HEK293T (cell line): ENCODE measurements at regions not wholly inside any gene's neighbourhood (a gene's known extent, or its start where the extent isn't known, plus 50 kb on each side); places are given as distances from the start of the nearest gene placed in this dataset.

Experiments
- ARNT ChIP-seq: fragments of 450-650 bp; IDR thresholded peaks from 2 replicates; pipeline ENCODE4 v1.6.1; 2017; ENCODE audit warnings: mild to moderate bottlenecking
- BHLHE40 ChIP-seq: fragments of 450-650 bp; IDR thresholded peaks from 2 replicates; pipeline ENCODE4 v1.6.1; 2016; ENCODE audit warnings: mild to moderate bottlenecking, moderate library complexity, borderline replicate concordance
- FOXK2 ChIP-seq: fragments of 450-650 bp; IDR thresholded peaks from 2 replicates; pipeline ENCODE4 v1.6.1; 2016; ENCODE audit warnings: mild to moderate bottlenecking
- FOXM1 ChIP-seq: fragments of 450-650 bp; IDR thresholded peaks from 2 replicates; pipeline ENCODE4 v1.6.1; 2017; ENCODE audit warnings: mild to moderate bottlenecking, borderline replicate concordance
- HDGF ChIP-seq: fragments of 450-650 bp; IDR thresholded peaks from 2 replicates; pipeline ENCODE4 v1.6.1; 2017; ENCODE audit warnings: antibody characterized with exemption, borderline replicate concordance
- L3MBTL2 ChIP-seq: fragments of 450-650 bp; conservative IDR thresholded peaks from 2 replicates; pipeline ENCODE4 v1.6.1; 2016; ENCODE audit warnings: mild to moderate bottlenecking
- LEF1 ChIP-seq: fragments of 450-650 bp; IDR thresholded peaks from 2 replicates; pipeline ENCODE4 v1.6.1; 2017; ENCODE audit warnings: mild to moderate bottlenecking, borderline replicate concordance
- NFRKB ChIP-seq: fragments of 450-650 bp; IDR thresholded peaks from 2 replicates; pipeline ENCODE4 v1.6.1; 2016; ENCODE audit warnings: mild to moderate bottlenecking, moderate library complexity
- SP1 ChIP-seq: fragments of 450-650 bp; IDR thresholded peaks from 2 replicates; pipeline ENCODE4 v1.6.1; 2017
- SUZ12 ChIP-seq: fragments of 450-650 bp; IDR thresholded peaks from 2 replicates; pipeline ENCODE4 v1.6.1; 2016; ENCODE audit warnings: mild to moderate bottlenecking
- TF ChIP-seq, protein P1 (sequence below): fragments of 450-650 bp; IDR thresholded peaks from 2 replicates; pipeline ENCODE4 v1.6.1; 2016

- TF ChIP-seq HDGF: no peak
- no peak for TF ChIP-seq FOXM1
- TF ChIP-seq, protein P1, sequence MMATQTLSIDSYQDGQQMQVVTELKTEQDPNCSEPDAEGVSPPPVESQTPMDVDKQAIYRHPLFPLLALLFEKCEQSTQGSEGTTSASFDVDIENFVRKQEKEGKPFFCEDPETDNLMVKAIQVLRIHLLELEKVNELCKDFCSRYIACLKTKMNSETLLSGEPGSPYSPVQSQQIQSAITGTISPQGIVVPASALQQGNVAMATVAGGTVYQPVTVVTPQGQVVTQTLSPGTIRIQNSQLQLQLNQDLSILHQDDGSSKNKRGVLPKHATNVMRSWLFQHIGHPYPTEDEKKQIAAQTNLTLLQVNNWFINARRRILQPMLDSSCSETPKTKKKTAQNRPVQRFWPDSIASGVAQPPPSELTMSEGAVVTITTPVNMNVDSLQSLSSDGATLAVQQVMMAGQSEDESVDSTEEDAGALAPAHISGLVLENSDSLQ: no peak
- TF ChIP-seq FOXK2: no peak
- TF ChIP-seq ARNT: no peak
- TF ChIP-seq SUZ12: no peak
- no peak for TF ChIP-seq L3MBTL2
- no peak for TF ChIP-seq NFRKB
- TF ChIP-seq SP1: no peak
- no peak for TF ChIP-seq LEF1
- no peak for TF ChIP-seq BHLHE40
Observed at GRCh38 chr9:80213613-80214012, 641.8 kb downstream of the TLE4 start.
